GM12865 (cell line): ENCODE measurements at regions not wholly inside any gene's neighbourhood (a gene's known extent, or its start where the extent isn't known, plus 50 kb on each side); places are given as distances from the start of the nearest gene placed in this dataset.

Experiments
- DNase-seq: peaks from one replicate; pipeline ENCODE4 v3.0.0; 2010; ENCODE audit warnings: low read depth
- H3K4me3 ChIP-seq: 2 replicates; pipeline ENCODE4 v1.5.1; 2011; ENCODE audit warnings: mild to moderate bottlenecking, low read depth, low read length, control low read depth
- TF ChIP-seq, protein P1 (sequence below): IDR thresholded peaks from 2 replicates; pipeline ENCODE4 v1.5.1; 2011; ENCODE audit warnings: low read length, control low read depth, low read depth, inconsistent platforms; ENCODE audit not compliant: insufficient read depth; ENCODE audit errors: missing control alignments

DNA sequence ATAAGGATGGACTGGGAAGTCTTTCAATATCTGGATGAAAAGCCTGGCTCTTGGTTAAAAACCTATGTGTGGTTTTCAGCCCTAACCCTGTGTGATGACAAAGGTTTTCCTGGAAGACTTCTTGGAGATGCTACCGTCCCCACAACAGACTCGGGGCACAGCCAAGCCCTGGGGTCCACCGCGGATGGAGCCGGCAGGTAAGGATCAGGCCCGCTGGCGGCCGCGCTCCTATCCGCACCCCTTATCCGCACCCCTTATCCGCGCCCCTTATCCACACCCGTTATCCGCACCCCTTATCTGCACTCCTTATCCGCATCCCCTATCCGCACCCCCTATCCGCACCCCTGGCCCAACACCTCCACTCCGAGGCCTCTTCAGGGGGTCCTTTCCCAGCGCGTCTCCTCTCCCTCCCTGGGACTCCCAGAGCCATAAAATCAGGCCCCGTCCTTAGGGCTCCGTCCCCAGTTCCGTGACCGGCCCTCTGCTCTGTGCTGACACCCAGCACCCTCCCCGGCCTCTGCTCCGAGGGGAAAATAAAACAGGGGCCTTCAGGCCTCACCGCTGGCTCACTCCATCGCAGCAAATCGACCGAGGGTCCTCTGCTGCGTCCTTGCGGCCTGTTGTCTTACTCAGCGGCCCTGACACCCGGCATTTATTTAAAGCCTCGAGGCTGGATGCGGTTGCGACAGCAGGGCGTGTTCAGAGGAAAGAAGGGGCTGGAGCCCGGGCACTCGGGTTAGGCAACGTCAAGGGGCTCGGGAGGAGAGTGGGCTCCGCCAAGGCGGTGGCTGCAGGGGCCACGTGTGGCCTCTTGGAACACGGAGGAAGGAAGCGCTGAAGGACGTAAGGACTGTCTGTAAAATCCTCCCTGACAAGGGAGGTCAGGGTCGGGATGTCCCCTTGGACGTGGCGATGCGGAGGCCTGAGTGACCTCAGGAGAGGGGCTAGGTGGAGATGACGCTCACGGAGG, 215.1 kb upstream of the ADARB2 start:
- no peak for DNase-seq
- no peak overlapping the region for H3K4me3 ChIP-seq
- TF ChIP-seq, protein P1, sequence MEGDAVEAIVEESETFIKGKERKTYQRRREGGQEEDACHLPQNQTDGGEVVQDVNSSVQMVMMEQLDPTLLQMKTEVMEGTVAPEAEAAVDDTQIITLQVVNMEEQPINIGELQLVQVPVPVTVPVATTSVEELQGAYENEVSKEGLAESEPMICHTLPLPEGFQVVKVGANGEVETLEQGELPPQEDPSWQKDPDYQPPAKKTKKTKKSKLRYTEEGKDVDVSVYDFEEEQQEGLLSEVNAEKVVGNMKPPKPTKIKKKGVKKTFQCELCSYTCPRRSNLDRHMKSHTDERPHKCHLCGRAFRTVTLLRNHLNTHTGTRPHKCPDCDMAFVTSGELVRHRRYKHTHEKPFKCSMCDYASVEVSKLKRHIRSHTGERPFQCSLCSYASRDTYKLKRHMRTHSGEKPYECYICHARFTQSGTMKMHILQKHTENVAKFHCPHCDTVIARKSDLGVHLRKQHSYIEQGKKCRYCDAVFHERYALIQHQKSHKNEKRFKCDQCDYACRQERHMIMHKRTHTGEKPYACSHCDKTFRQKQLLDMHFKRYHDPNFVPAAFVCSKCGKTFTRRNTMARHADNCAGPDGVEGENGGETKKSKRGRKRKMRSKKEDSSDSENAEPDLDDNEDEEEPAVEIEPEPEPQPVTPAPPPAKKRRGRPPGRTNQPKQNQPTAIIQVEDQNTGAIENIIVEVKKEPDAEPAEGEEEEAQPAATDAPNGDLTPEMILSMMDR, result no peak

- no peak for DNase-seq
These were observed 213.6 kb upstream of the ADARB2 start for GRCh38 chr10:1950803-1951495.

DNA sequence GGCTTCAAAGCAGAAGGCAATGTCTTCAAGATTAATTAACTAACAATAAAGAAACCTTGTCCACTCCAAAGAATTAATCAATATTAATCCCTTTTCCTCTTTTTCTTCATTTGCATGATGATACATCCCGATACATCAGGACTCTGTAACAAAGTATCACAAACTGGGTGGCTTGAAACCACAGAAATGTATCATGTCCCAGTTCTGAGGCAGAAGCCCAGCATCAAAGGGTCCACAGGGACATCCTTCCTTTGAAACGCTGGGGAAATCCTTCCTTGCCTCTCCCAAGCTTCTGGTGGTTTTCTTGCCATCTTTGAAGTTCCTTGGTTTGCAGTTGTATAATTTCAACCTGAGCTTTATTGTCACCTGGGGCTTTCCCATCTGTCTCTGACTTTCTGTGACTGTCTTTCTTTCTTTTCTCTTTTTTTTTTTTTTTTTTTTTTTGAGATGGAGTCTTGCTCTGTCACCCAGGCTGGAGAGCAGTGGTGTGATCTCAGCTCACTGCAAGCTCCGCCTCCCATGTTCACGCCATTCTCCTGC, 210.2 kb upstream of the ADARB2 start:
- no peak for DNase-seq
- no peak overlapping the region for H3K4me3 ChIP-seq
- TF ChIP-seq, protein P1, result no peak

More at GRCh38 chr10:1950803-1951495, 213.6 kb upstream of the ADARB2 start:
- no peak overlapping the region for H3K4me3 ChIP-seq
- TF ChIP-seq, protein P1, result no peak

DNA sequence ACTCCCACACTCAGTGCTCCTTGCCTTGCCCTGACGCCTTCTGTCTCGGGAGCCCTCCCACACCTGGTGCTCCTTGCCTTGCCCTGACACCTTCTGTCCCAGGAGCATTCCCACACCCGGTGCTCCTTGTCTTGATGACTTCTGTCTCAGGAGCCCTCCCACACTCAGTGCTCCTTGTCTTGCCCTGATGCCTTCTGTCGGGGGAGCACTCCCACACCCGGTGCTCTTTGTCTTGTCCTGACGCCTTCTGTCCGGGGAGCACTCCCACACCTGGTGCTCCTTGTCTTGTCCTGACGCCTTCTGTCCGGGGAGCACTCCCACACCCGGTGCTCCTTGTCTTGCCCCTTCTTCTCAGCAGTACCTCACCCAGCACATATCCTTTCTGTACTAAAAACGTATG, 207.2 kb upstream of the ADARB2 start:
- H3K4me3 ChIP-seq, result no peak overlapping the region
- TF ChIP-seq, protein P1, result no peak
- no peak for DNase-seq

- TF ChIP-seq, protein P1, result no peak
- no peak overlapping the region for H3K4me3 ChIP-seq
- peak; percentile 9 for DNase-seq
These were observed 205.2 kb upstream of the ADARB2 start for GRCh38 chr10:1942478-1942877.

DNA sequence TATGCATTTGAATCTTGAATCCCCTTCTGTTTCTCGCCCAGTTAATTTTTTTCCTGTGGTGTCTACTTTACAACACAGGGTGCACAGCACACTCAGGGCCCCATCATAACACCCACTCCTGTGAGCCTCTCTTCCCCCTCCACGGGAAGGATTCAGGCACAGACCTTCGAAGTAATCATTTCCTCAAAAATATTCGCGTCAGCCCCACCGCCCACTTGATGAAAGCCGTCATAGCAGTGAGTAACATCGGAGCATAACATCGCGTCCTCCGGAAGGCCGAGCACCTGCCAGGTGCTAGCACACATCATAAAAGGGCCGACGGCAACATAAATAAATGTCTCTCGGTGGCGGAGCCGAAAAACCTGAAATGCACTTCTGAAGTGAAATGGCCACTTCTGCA, 201.7 kb upstream of the ADARB2 start:
- TF ChIP-seq, protein P1, result no peak
- no peak overlapping the region for H3K4me3 ChIP-seq
- DNase-seq, result no peak
